ENCODE measurements at regions not wholly inside any gene's neighbourhood (a gene's known extent, or its start where the extent isn't known, plus 50 kb on each side); places are given as distances from the start of the nearest gene placed in this dataset.

GRCh38 chr5:88964831-88965230, 81.8 kb upstream of the MEF2C start:
- H3K9me3 ChIP-seq (replicated peaks; ENCODE audit: control insufficient read depth, insufficient read depth, low read length): no peaks in the 10 kb centered on the region
- peaks cover 0 to 2% of the 10 kb centered on the region in 2 experiments for H3K27me3 ChIP-seq (ENCODE audit: control insufficient read depth in 2 of 2, insufficient read depth in 2 of 2, low read length in 2 of 2)
- H3K79me2 ChIP-seq (ENCODE audit: control insufficient read depth, insufficient read depth, low read length): no peaks in the 10 kb centered on the region
- H3K9ac ChIP-seq (replicated peaks; ENCODE audit: extremely low read depth, insufficient read depth, low read length): no peak overlapping the region
- no peaks in the 10 kb centered on the region for H3K4me1 ChIP-seq (ENCODE audit: control insufficient read depth, extremely low read depth, insufficient read depth, low read length)
- no peaks in the 10 kb centered on the region for H3K9me1 ChIP-seq (replicated peaks; ENCODE audit: control insufficient read depth, extremely low read depth, insufficient read depth, low read length)
- DNase-seq (ENCODE audit: low read depth, low spot score): no peak
- intact Hi-C loops (cut with micrococcal nuclease): no loop called here
- CTCF ChIA-PET: no interaction called here
- no peak overlapping the region for H3K27ac ChIP-seq (ENCODE audit: insufficient read depth, low read depth, low read length)
- no peak overlapping the region for H3K4me2 ChIP-seq (ENCODE audit: insufficient read depth, low read length)
- dilution Hi-C loops (cut with MboI; ENCODE audit: extremely low pct_ligation_motif_present, low sequenced_read_pairs): no loop called here
- no peak overlapping the region for H3K4me3 ChIP-seq (replicated peaks in 1 of 3; ENCODE audit: insufficient read depth in 1 of 3, low read depth in 1 of 3, low read length in 3 of 3)
- H4K20me1 ChIP-seq (replicated peaks; ENCODE audit: control insufficient read depth, extremely low read depth, insufficient read depth, low read length): no peaks in the 10 kb centered on the region
- H2AFZ ChIP-seq (ENCODE audit: low read depth, low read length): no peak overlapping the region
- BruUV-seq (replicated peaks): no TSS peak
- H3K36me3 ChIP-seq (ENCODE audit: control insufficient read depth in 2 of 2, extremely low read depth in 1 of 2, insufficient read depth in 2 of 2, low read length in 2 of 2): no peaks in the 10 kb centered on the region
- FAIRE-seq: no peak
- POLR2A ChIA-PET: no interaction called here
- TF ChIP-seq MYC (IDR thresholded peaks at IDR 0.05; ENCODE audit: low read depth, low read length) (no peak), EZH2 (IDR thresholded peaks at IDR 0.05; ENCODE audit: borderline replicate concordance, low read depth, low read length, severe bottlenecking) (no peak), POLR2A (IDR thresholded peaks at IDR 0.05; ENCODE audit: low read depth, low read length) (no peak), MAX (IDR thresholded peaks at IDR 0.05; ENCODE audit: insufficient read depth, insufficient read length) (no peak), GATA2 (IDR thresholded peaks at IDR 0.05; ENCODE audit: insufficient read depth, insufficient read length, low read depth, low read length) (no peak), JUN (IDR thresholded peaks at IDR 0.05; ENCODE audit: borderline replicate concordance, insufficient read depth, insufficient read length, low read depth) (no peak), CTCF (IDR thresholded peaks at IDR 0.05; ENCODE audit: extremely low read depth in 1 of 2, insufficient read depth in 1 of 2, low read depth in 1 of 2, low read length in 2 of 2) (no peak), POLR2AphosphoS5 (IDR thresholded peaks at IDR 0.05; ENCODE audit: insufficient read depth, low read depth, low read length) (no peak), FOS (IDR thresholded peaks at IDR 0.05; ENCODE audit: borderline replicate concordance, insufficient read depth, low read length) (no peak)

All from endothelial cell of umbilical vein (primary cell).